ENCODE measurements at regions not wholly inside any gene's neighbourhood (a gene's known extent, or its start where the extent isn't known, plus 50 kb on each side); places are given as distances from the start of the nearest gene placed in this dataset.

- DNase-seq (ENCODE audit: insufficient read length, low spot score, missing footprints) = no peak
- no peaks in the 10 kb centered on the region for H3K79me2 ChIP-seq (ENCODE audit: insufficient read depth, low read length)
- no peak overlapping the region for H2AFZ ChIP-seq (ENCODE audit: low read length)
- H4K20me1 ChIP-seq (ENCODE audit: insufficient read depth, low read length) = no peaks in the 10 kb centered on the region
- no peak overlapping the region for H3K4me2 ChIP-seq (ENCODE audit: insufficient read depth, low read length)
- H3K27ac ChIP-seq (ENCODE audit: low read depth, low read length) = no peak overlapping the region
- no peaks in the 10 kb centered on the region for H3K27me3 ChIP-seq (ENCODE audit: insufficient read depth, low read length)
- no peaks in the 10 kb centered on the region for H3K9me3 ChIP-seq (ENCODE audit: low read depth, low read length)
- no peak for TF ChIP-seq CTCF (IDR thresholded peaks at IDR 0.05; ENCODE audit: extremely low read depth, low read depth, low read length)
- no peaks in the 10 kb centered on the region for H3K36me3 ChIP-seq (ENCODE audit: insufficient read depth, low read length)
- H3K4me3 ChIP-seq (ENCODE audit: insufficient read depth, low read length) = no peak overlapping the region
- no peaks in the 10 kb centered on the region for H3K4me1 ChIP-seq (ENCODE audit: insufficient read depth, low read length)
Observed at GRCh38 chr5:28483327-28484025, 1445.1 kb upstream of the CDH9 start.

GRCh38 chr5:28473531-28474107 lies 1435.2 kb upstream of the CDH9 start:
- Histone ChIP-seq H3K9me3 (ENCODE audit: low read depth, low read length) (no peaks in the 10 kb centered on the region), H3K27me3 (ENCODE audit: insufficient read depth, low read length) (no peaks in the 10 kb centered on the region), H3K4me2 (ENCODE audit: insufficient read depth, low read length) (no peak overlapping the region), H2AFZ (ENCODE audit: low read length) (no peak overlapping the region), H3K79me2 (ENCODE audit: insufficient read depth, low read length) (no peaks in the 10 kb centered on the region), H3K27ac (ENCODE audit: low read depth, low read length) (no peak overlapping the region), H4K20me1 (ENCODE audit: insufficient read depth, low read length) (no peaks in the 10 kb centered on the region), H3K36me3 (ENCODE audit: insufficient read depth, low read length) (no peaks in the 10 kb centered on the region), H3K4me3 (ENCODE audit: insufficient read depth, low read length) (no peak overlapping the region), H3K4me1 (ENCODE audit: insufficient read depth, low read length) (no peaks in the 10 kb centered on the region)
- no peak for DNase-seq (ENCODE audit: insufficient read length, low spot score, missing footprints)
- no peak for TF ChIP-seq CTCF (IDR thresholded peaks at IDR 0.05; ENCODE audit: extremely low read depth, low read depth, low read length)

GRCh38 chr5:28468166-28468565 lies 1429.8 kb upstream of the CDH9 start:
- Histone ChIP-seq H4K20me1 (ENCODE audit: insufficient read depth, low read length) (no peaks in the 10 kb centered on the region), H3K27me3 (ENCODE audit: insufficient read depth, low read length) (no peaks in the 10 kb centered on the region), H3K9me3 (ENCODE audit: low read depth, low read length) (no peaks in the 10 kb centered on the region), H3K79me2 (ENCODE audit: insufficient read depth, low read length) (no peaks in the 10 kb centered on the region), H3K36me3 (ENCODE audit: insufficient read depth, low read length) (no peaks in the 10 kb centered on the region), H2AFZ (ENCODE audit: low read length) (peak overlapping the region; percentile 48), H3K4me1 (ENCODE audit: insufficient read depth, low read length) (no peaks in the 10 kb centered on the region), H3K27ac (ENCODE audit: low read depth, low read length) (no peak overlapping the region), H3K4me3 (ENCODE audit: insufficient read depth, low read length) (no peak overlapping the region), H3K4me2 (ENCODE audit: insufficient read depth, low read length) (no peak overlapping the region)
- DNase-seq (ENCODE audit: insufficient read length, low spot score, missing footprints) = no peak
- no peak for TF ChIP-seq CTCF (IDR thresholded peaks at IDR 0.05; ENCODE audit: extremely low read depth, low read depth, low read length)

- no peaks in the 10 kb centered on the region for H3K79me2 ChIP-seq (ENCODE audit: insufficient read depth, low read length)
- H3K9me3 ChIP-seq (ENCODE audit: low read depth, low read length) = no peaks in the 10 kb centered on the region
- H3K4me1 ChIP-seq (ENCODE audit: insufficient read depth, low read length) = no peaks in the 10 kb centered on the region
- TF ChIP-seq CTCF (IDR thresholded peaks at IDR 0.05; ENCODE audit: extremely low read depth, low read depth, low read length) = no peak
- H3K4me2 ChIP-seq (ENCODE audit: insufficient read depth, low read length) = no peak overlapping the region
- H3K27me3 ChIP-seq (ENCODE audit: insufficient read depth, low read length) = no peaks in the 10 kb centered on the region
- no peak overlapping the region for H3K4me3 ChIP-seq (ENCODE audit: insufficient read depth, low read length)
- DNase-seq (ENCODE audit: insufficient read length, low spot score, missing footprints) = no peak
- H3K36me3 ChIP-seq (ENCODE audit: insufficient read depth, low read length) = no peaks in the 10 kb centered on the region
- H3K27ac ChIP-seq (ENCODE audit: low read depth, low read length) = no peak overlapping the region
- H4K20me1 ChIP-seq (ENCODE audit: insufficient read depth, low read length) = no peaks in the 10 kb centered on the region
- H2AFZ ChIP-seq (ENCODE audit: low read length) = no peak overlapping the region
Observed at GRCh38 chr5:28463728-28464127, 1425.3 kb upstream of the CDH9 start.

All from osteoblast (primary cell).